Activated CD4-positive, alpha-beta T cell treated with anti-CD3 and anti-CD28 coated beads, Interleukin-2, amount 50 U/mL, for 48 hours (primary cell): ENCODE measurements at regions not wholly inside any gene's neighbourhood (a gene's known extent, or its start where the extent isn't known, plus 50 kb on each side); places are given as distances from the start of the nearest gene placed in this dataset.

Experiments used
- DNase-seq, 2 experiments: peaks; one replicate each; pipeline ENCODE4 v3.0.0-alpha.2; 2020

- DNase-seq = no peak
Measured at GRCh38 chr16:55125818-55126385, 195.2 kb downstream of the IRX5 start.

DNA sequence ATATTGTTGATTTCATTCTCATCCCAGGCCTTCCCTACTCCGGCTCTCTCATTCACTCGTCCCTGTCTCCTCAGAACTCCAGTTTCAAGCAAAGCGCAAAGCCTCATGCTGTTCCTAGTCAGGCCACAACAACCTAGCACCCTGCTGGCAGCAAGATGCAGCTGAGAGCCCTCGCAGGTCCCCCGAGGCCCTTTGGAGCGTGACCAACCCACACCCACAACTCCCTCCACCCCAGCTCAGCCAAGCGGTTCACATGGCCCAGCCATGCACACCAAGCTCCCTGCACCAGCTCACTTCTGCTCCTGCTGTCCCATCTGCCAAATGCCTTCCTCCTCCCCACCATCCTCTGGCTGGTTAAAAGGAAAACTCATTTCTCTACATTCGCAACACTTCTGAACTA lies 195.8 kb downstream of the IRX5 start:
- no peak for DNase-seq

DNA sequence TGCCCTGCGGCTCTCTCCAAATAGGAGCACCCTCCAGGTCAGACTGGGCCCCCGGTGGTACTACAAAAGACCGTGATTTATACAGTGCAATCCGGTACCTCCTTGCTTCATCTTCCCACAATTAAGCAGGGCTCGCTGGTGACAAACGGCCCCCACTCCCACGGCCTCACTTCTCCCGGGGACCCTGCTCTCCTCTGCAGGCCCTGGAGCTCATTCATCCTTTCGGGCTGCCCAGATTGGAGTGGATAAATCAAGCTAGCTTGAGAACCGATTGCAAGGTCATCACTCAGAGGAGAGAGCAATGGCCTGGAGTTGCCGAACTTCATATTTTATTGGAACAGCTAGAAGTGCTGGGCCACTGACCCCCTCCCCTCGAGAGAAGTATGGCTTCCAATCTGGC lies 193.5 kb upstream of the IRX6 start:
- DNase-seq = no peak

GRCh38 chr16:55130911-55131310 lies 193.1 kb upstream of the IRX6 start:
- DNase-seq = no peak

DNA sequence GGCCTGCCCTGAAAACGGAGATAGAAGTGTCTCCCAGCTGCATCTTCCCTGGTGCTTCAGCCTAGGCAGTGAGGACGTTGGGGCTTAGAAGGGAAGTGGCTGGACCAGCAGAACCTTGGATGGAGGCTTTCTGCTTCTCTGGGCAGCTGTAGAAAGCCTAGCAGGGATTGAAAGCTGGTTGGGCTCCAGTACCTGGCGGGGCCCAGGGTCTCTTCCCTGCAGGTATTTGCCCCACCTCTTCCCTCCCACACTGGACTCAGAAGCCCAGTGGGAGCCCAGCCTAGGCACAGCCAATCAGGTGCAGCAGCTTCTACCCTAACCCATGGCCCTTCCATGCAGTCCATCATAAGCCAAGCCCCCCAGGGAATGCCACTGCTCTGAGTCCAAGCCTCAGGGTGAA lies 190.3 kb upstream of the IRX6 start:
- DNase-seq = no peak

DNA sequence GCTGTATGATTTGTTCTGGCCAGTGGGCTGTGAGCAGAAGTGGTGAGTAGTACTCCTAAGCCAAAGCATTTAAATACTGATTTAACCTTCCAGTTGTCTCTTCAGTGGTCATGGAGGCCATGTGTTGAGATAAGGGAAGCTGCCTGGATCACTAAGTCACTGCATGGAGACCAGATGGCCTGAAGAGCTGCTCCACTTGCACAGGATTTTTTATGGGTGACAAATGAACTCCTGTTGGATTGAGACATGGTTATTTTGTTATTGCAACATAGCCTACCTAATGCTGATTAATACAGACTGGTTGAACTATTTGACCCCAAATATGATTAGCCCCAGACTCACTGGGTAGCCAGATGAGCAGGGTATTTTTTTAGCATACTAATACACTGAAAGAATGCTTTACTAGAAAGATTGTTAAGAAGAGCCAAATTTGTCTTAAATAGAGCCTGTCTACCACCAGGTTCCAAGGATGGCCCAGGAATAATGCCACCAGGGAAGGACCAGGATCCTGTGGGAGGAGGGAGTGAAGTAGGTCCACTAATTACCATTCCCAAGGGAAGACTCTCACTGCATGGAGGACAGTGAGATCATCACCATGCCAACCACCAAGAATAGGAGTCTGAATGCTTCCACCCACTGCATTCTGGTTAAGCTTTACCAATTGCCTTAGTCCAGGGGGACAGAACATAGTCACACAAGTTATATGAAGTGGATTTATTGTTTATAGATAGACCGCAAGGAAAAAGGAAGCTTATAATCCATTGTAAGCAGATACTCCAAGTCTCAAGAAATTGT lies 187.4 kb upstream of the IRX6 start:
- DNase-seq = no peak

GRCh38 chr16:55138298-55138697 lies 185.7 kb upstream of the IRX6 start:
- no peak for DNase-seq

DNA sequence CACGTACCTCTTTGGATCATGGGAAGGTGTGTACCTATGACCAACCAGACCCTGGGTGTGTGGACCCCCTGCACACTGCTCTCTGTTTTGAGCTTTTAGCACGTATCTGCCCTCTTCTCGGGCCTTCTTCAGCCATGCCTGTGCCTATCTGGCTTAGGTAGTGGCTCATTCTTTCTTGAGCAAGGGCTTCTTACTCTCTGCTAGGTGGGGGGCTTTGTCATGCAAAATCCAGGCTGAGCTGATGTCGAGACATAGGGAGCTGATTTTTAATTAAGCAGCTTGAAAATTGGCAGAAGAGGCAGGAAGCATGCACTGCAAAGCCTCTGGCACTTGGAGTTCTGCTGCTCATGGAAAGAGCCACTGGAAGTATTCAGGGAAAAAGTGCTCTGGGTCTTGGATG lies 181.6 kb upstream of the IRX6 start:
- no peak for DNase-seq

GRCh38 chr16:55144651-55145050 lies 179.4 kb upstream of the IRX6 start:
- DNase-seq = no peak

GRCh38 chr16:55145771-55146603 lies 178.0 kb upstream of the IRX6 start:
- no peak for DNase-seq

DNA sequence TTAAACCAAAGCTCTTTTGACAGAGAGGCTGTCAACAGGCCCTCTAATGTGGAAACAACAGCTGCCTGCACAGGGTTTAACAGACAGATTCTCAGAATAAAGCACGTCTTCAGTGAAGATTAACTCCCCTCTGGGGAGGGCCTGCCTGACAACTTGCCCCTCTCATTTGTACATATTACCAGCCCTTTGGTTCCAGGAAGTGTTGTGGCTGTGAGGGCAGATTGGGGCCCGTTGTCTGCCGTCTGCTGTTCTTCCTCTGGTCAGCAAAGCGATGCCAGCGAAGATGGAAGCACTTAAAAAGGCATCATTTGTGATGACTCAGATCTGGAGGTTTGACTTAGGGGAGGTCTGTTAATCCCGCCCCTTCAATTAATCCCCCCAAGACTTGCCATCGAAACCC lies 177.0 kb upstream of the IRX6 start:
- no peak for DNase-seq

DNA sequence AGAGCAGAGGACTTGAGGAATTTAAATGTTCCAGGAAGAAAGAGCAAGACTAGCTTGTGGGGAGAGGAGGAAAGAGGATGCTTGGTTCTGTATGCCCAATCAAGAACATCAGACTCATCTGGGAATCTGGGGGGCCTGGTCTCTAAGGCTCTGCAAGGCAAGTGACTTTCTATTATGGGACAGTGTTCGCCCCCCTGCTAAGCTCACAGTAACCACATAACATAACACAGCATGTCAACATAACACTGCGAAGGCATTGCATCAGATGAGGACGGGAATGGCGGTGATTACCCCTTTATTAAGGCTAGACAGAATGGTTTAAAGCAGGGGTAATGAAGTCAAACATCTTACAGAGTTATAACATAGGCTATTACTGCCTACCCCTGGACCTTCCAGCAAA lies 176.6 kb upstream of the IRX6 start:
- no peak for DNase-seq

GRCh38 chr16:55149622-55150021 lies 174.4 kb upstream of the IRX6 start:
- DNase-seq = no peak

GRCh38 chr16:55151561-55152305 lies 172.3 kb upstream of the IRX6 start:
- no peak for DNase-seq

GRCh38 chr16:55152875-55153390 lies 171.1 kb upstream of the IRX6 start:
- no peak for DNase-seq

GRCh38 chr16:55154262-55154661 lies 169.7 kb upstream of the IRX6 start:
- no peak for DNase-seq

GRCh38 chr16:55154956-55155355 lies 169.0 kb upstream of the IRX6 start:
- DNase-seq = no peak

DNA sequence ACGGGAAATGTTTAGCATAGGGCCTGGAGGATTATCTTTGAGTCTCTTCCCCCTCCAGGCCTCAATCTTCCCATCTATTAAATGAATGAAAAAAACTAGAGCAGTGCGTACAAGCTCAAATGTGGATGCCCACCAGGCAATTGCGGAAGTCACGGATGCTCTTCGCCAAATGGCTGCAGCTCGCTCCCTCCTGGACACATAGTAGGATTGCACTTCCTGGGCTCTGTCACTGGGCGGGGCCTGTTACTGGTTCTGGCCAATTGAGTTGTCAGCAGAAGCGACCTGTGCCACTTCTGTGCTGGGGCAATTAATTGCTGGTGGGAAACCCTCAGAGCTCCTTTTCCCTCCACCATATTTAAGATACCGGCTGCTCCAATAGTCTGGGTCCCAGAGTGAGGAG lies 168.2 kb upstream of the IRX6 start:
- DNase-seq = no peak

DNA sequence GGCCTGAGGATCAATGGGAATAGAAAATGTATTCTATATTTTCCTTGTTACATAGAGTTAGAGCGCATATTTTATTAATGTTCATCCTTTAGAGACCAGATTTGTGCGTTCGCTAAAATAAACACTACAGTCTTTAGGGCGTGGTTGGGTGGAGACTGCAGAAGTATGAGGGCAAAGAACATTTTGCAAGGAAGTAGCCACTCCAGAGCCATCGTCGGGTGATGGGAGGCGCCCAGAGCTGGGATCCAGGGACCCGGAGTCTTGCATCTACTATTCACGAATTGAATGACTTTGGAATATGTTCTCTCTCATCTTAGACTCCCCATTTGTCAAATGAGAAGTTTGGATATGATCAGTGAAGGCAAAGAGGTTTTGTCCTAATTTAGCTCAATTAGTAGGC lies 154.2 kb upstream of the IRX6 start:
- no peak for DNase-seq

DNA sequence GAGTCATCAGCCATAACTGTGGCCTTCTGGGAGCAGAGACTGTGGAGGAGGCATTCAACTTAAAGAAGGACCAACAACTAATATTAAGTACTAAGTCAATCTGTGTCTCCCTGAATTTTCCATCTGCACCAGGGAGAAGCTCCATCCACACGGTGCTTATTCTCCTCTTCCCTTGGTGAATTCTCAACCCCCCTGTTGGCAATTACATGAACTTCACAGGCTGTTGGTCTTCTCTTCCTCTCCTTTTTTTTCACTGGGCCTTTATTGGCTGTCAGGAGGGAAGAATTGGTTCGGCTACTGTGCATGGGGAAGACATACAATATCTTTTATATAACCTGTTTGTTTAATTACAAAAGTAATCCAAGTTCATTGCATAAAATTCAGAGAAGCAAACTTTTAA lies 152.8 kb upstream of the IRX6 start:
- DNase-seq = no peak

DNA sequence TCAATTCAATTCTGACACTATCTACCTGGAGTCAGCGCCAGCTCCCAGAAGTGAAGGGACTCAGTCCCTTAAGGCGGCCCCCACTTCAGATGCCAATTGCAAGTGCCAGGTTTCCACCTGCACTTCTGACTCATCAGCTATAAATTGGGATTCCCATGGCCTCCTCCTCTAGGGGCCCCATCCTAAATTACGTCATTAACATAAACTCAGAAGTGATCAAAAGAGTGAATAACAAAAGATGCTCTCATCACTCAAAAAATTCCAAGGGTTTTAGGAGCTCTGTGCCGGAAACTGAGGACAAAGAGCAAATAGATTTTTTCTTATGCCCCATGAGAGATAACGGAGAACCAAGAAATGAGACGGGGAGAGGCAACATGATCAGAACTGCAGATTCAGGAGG lies 148.6 kb upstream of the IRX6 start:
- no peak for DNase-seq

GRCh38 chr16:55176901-55177300 lies 147.1 kb upstream of the IRX6 start:
- no peak for DNase-seq

- DNase-seq = no peak
Measured at GRCh38 chr16:55179411-55179810, 144.6 kb upstream of the IRX6 start.
